Spinal cord (tissue), 9 donors: ENCODE measurements at regions not wholly inside any gene's neighbourhood (a gene's known extent, or its start where the extent isn't known, plus 50 kb on each side); places are given as distances from the start of the nearest gene placed in this dataset.
A peak's percentile ranks its signal among the peaks of the same experiment; 100 is the strongest.

Experiments
- DNase-seq, 6 donors: peaks; one replicate each; pipeline versions ENCODE4 v3.0.0 to v3.0.0-alpha.2; 2013 to 2015; ENCODE audit warnings: low spot score in 6 of 6, low read depth in 4 of 6
- H3K27ac ChIP-seq: one replicate; pipeline ENCODE4 v1.5.1; 2013; ENCODE audit warnings: low read depth, low read length, control low read depth
- H3K27me3 ChIP-seq: one replicate; pipeline ENCODE4 v1.6.1; 2013; ENCODE audit warnings: low read length; ENCODE audit not compliant: control insufficient read depth, insufficient read depth
- H3K36me3 ChIP-seq: one replicate; pipeline ENCODE4 v1.6.1; 2013; ENCODE audit warnings: low read length; ENCODE audit not compliant: control insufficient read depth, insufficient read depth
- H3K4me1 ChIP-seq: one replicate; pipeline ENCODE4 v1.6.1; 2013; ENCODE audit warnings: low read length; ENCODE audit not compliant: control insufficient read depth, insufficient read depth
- H3K4me3 ChIP-seq: one replicate; pipeline ENCODE4 v1.5.1; 2013; ENCODE audit warnings: low read depth, low read length, control low read depth
- H3K9me3 ChIP-seq: one replicate; pipeline ENCODE4 v1.6.1; 2013; ENCODE audit warnings: low read length; ENCODE audit not compliant: control insufficient read depth, insufficient read depth
- WGBS: methylation state at CpG from one replicate; pipeline ENCODE4 v1.1.5; 2013; ENCODE audit warnings: missing lambda C conversion rate; ENCODE audit not compliant: insufficient coverage; 5-methylcytosine and 5-hydroxymethylcytosine counted together
- donor health status: healthy.

GRCh38 chr5:143749581-143750205, 62.3 kb upstream of the HMHB1 start:
- no peak overlapping the region for H3K4me3 ChIP-seq
- H3K9me3 ChIP-seq: no peaks in the 10 kb centered on the region
- DNase-seq: peak in 1 of 6 donors; percentile 10
- H3K27ac ChIP-seq: no peak overlapping the region
- no peaks in the 10 kb centered on the region for H3K27me3 ChIP-seq
- H3K36me3 ChIP-seq: no peaks in the 10 kb centered on the region
- no peaks in the 10 kb centered on the region for H3K4me1 ChIP-seq

- Histone ChIP-seq H3K9me3 (no peaks in the 10 kb centered on the region), H3K4me1 (no peaks in the 10 kb centered on the region), H3K27me3 (no peaks in the 10 kb centered on the region), H3K36me3 (no peaks in the 10 kb centered on the region), H3K27ac (no peak overlapping the region), H3K4me3 (no peak overlapping the region)
- WGBS: no CpG with 5 or more reads among the region's 1 CpG
- DNase-seq: no peak
Measured at GRCh38 chr5:143748516-143748915, 63.4 kb upstream of the HMHB1 start.

- Histone ChIP-seq H3K27me3 (no peaks in the 10 kb centered on the region), H3K36me3 (no peaks in the 10 kb centered on the region), H3K4me3 (no peak overlapping the region), H3K4me1 (no peaks in the 10 kb centered on the region), H3K9me3 (no peaks in the 10 kb centered on the region), H3K27ac (no peak overlapping the region)
- DNase-seq: no peak
- no CpG with 5 or more reads among the region's 5 CpGs for WGBS
Measured at GRCh38 chr5:143742951-143743350, 69.0 kb upstream of the HMHB1 start.

GRCh38 chr5:143741421-143741820, 70.5 kb upstream of the HMHB1 start:
- Histone ChIP-seq H3K36me3 (no peaks in the 10 kb centered on the region), H3K9me3 (no peaks in the 10 kb centered on the region), H3K27me3 (no peaks in the 10 kb centered on the region), H3K4me3 (no peak overlapping the region), H3K27ac (no peak overlapping the region), H3K4me1 (no peaks in the 10 kb centered on the region)
- no peak for DNase-seq
- WGBS: 80% methylated on average over 1 of the region's 4 CpGs

- no peak overlapping the region for H3K27ac ChIP-seq
- no peaks in the 10 kb centered on the region for H3K9me3 ChIP-seq
- no CpG with 5 or more reads among the region's 1 CpG for WGBS
- H3K27me3 ChIP-seq: no peaks in the 10 kb centered on the region
- no peaks in the 10 kb centered on the region for H3K36me3 ChIP-seq
- H3K4me3 ChIP-seq: no peak overlapping the region
- no peak for DNase-seq
- H3K4me1 ChIP-seq: no peaks in the 10 kb centered on the region
Measured at GRCh38 chr5:143740956-143741355, 71.0 kb upstream of the HMHB1 start.

GRCh38 chr5:143739746-143740145, 72.2 kb upstream of the HMHB1 start:
- Histone ChIP-seq H3K4me3 (no peak overlapping the region), H3K9me3 (no peaks in the 10 kb centered on the region), H3K27ac (no peak overlapping the region), H3K4me1 (no peaks in the 10 kb centered on the region), H3K36me3 (no peaks in the 10 kb centered on the region), H3K27me3 (no peaks in the 10 kb centered on the region)
- no peak for DNase-seq
- no CpG with 5 or more reads among the region's 1 CpG for WGBS

- Histone ChIP-seq H3K36me3 (no peaks in the 10 kb centered on the region), H3K9me3 (no peaks in the 10 kb centered on the region), H3K4me1 (no peaks in the 10 kb centered on the region), H3K27me3 (no peaks in the 10 kb centered on the region), H3K4me3 (no peak overlapping the region), H3K27ac (no peak overlapping the region)
- DNase-seq: no peak
- WGBS: no CpG with 5 or more reads among the region's 2 CpGs
Measured at GRCh38 chr5:143738417-143739401, 73.3 kb upstream of the HMHB1 start.

- no peaks in the 10 kb centered on the region for H3K36me3 ChIP-seq
- H3K27me3 ChIP-seq: no peaks in the 10 kb centered on the region
- no peak overlapping the region for H3K4me3 ChIP-seq
- H3K27ac ChIP-seq: no peak overlapping the region
- WGBS: no CpG with 5 or more reads among the region's 3 CpGs
- peak in 1 of 6 donors; percentile 68 for DNase-seq
- no peaks in the 10 kb centered on the region for H3K9me3 ChIP-seq
- no peaks in the 10 kb centered on the region for H3K4me1 ChIP-seq
Measured at GRCh38 chr5:143737062-143737461, 74.9 kb upstream of the HMHB1 start.

GRCh38 chr5:143734456-143734780, 77.5 kb upstream of the HMHB1 start:
- Histone ChIP-seq H3K9me3 (no peaks in the 10 kb centered on the region), H3K27ac (no peak overlapping the region), H3K36me3 (no peaks in the 10 kb centered on the region), H3K4me3 (no peak overlapping the region), H3K27me3 (no peaks in the 10 kb centered on the region), H3K4me1 (no peaks in the 10 kb centered on the region)
- WGBS: 100% methylated on average over 1 of the region's 3 CpGs
- DNase-seq: no peak
